ENCODE measurements at regions not wholly inside any gene's neighbourhood (a gene's known extent, or its start where the extent isn't known, plus 50 kb on each side); places are given as distances from the start of the nearest gene placed in this dataset.

- DNase-seq (ENCODE audit: low read depth, low spot score): no peak
- no peak overlapping the region for H3K4me3 ChIP-seq (ENCODE audit: low read depth, low read length)
- CTCF ChIA-PET: no interaction called here
- POLR2A ChIA-PET: no interaction called here
- TF ChIP-seq, protein P1, sequence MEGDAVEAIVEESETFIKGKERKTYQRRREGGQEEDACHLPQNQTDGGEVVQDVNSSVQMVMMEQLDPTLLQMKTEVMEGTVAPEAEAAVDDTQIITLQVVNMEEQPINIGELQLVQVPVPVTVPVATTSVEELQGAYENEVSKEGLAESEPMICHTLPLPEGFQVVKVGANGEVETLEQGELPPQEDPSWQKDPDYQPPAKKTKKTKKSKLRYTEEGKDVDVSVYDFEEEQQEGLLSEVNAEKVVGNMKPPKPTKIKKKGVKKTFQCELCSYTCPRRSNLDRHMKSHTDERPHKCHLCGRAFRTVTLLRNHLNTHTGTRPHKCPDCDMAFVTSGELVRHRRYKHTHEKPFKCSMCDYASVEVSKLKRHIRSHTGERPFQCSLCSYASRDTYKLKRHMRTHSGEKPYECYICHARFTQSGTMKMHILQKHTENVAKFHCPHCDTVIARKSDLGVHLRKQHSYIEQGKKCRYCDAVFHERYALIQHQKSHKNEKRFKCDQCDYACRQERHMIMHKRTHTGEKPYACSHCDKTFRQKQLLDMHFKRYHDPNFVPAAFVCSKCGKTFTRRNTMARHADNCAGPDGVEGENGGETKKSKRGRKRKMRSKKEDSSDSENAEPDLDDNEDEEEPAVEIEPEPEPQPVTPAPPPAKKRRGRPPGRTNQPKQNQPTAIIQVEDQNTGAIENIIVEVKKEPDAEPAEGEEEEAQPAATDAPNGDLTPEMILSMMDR (IDR thresholded peaks at IDR 0.05; ENCODE audit: insufficient read depth, low read length, missing control alignments): no peak
Observed at GRCh38 chr13:73737214-73737613, 397.0 kb downstream of the KLF12 start.

- CTCF ChIA-PET: interaction anchor here (1.1 kb wide), 1 partner anchor 11 kb away, joined by 5 read pairs; no protein-coding TSS in a partner anchor
- H3K4me3 ChIP-seq (ENCODE audit: low read depth, low read length): no peak overlapping the region
- TF ChIP-seq, protein P1 (IDR thresholded peaks at IDR 0.05; ENCODE audit: insufficient read depth, low read length, missing control alignments): no peak
- POLR2A ChIA-PET: no interaction called here
- DNase-seq (ENCODE audit: low read depth, low spot score): no peak
Observed at GRCh38 chr13:73733706-73734105, 400.5 kb downstream of the KLF12 start.

DNA sequence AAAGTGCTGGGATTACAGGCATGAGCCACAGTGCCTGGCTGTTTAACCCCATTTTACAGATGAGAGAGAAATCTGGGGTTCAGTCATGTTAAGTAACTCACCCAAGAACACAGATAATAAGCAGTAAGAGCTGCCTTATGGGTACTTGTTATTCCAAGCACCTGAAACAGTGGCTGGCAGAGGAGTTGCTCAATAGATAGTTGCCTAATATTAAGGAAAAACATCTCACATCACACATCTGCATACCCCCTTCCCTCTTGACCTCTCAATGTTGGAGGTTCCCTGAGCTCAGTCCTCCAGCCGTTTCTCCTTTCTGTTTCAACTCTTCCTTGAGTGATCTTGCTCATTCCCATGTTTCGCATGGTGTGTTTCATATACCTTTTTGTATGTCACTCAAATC is 401.9 kb downstream of the KLF12 start:
- TF ChIP-seq, protein P1 (IDR thresholded peaks at IDR 0.05; ENCODE audit: insufficient read depth, low read length, missing control alignments): no peak
- H3K4me3 ChIP-seq (ENCODE audit: low read depth, low read length): no peak overlapping the region
- DNase-seq (ENCODE audit: low read depth, low spot score): no peak
- ChIA-PET CTCF (interaction anchor here (0.9 to 1.6 kb wide), 4 partner anchors 9 to 36 kb away, joined by 3 to 5 read pairs (median 4); no protein-coding TSS in a partner anchor), POLR2A (no interaction called here)

DNA sequence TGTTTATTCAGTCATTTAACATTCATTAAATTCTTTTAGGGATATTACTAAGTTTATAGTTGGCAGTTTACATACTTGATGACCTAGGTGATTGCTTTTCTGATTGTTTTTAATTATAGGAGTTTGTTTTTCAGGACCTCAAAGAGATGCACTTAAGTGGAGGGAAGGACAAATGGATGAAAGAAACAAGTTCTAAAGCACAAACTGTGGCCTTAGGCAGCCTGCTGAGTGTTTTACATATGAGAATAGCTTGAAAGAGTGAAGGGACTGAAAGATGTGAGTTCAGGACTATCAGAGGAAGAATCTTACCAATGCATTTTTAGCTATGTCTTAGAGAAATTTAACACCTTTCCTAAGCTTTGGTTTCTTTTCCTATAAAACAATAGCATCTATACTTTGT is 402.6 kb downstream of the KLF12 start:
- DNase-seq (ENCODE audit: low read depth, low spot score): no peak
- TF ChIP-seq, protein P1 (IDR thresholded peaks at IDR 0.05; ENCODE audit: insufficient read depth, low read length, missing control alignments): no peak
- POLR2A ChIA-PET: no interaction called here
- no peak overlapping the region for H3K4me3 ChIP-seq (ENCODE audit: low read depth, low read length)
- CTCF ChIA-PET: interaction anchor here (1.6 kb wide), 1 partner anchor 9 kb away, joined by 5 read pairs; no protein-coding TSS in a partner anchor

- ChIA-PET POLR2A (no interaction called here), CTCF (interaction anchor here (0.6 to 1.0 kb wide), 3 partner anchors 11 to 1530 kb away, joined by 3 read pairs; no protein-coding TSS in a partner anchor)
- TF ChIP-seq, protein P1 (IDR thresholded peaks at IDR 0.05; ENCODE audit: insufficient read depth, low read length, missing control alignments): no peak
- H3K4me3 ChIP-seq (ENCODE audit: low read depth, low read length): no peak overlapping the region
- DNase-seq (ENCODE audit: low read depth, low spot score): no peak
Observed at GRCh38 chr13:73730014-73730413, 404.2 kb downstream of the KLF12 start.

- DNase-seq (ENCODE audit: low read depth, low spot score): no peak
- TF ChIP-seq, protein P1 (IDR thresholded peaks at IDR 0.05; ENCODE audit: insufficient read depth, low read length, missing control alignments): no peak
- ChIA-PET CTCF (no interaction called here), POLR2A (no interaction called here)
- H3K4me3 ChIP-seq (ENCODE audit: low read depth, low read length): no peak overlapping the region
Observed at GRCh38 chr13:73729046-73729445, 405.2 kb downstream of the KLF12 start.
